K562 (cell line): ENCODE measurements at regions not wholly inside any gene's neighbourhood (a gene's known extent, or its start where the extent isn't known, plus 50 kb on each side); places are given as distances from the start of the nearest gene placed in this dataset.

Experiments used
- ELK1 ChIP-seq: sonication (generic); formaldehyde crosslinking; IDR thresholded peaks from 2 replicates; pipeline ENCODE4 v1.8.1; 2022; ENCODE audit warnings: missing genetic modification reagents
- FOXA1 ChIP-seq: fragments of 450-650 bp; IDR thresholded peaks from 2 replicates; pipeline ENCODE4 v1.6.1; 2016; ENCODE audit warnings: mild to moderate bottlenecking, borderline replicate concordance
- GTF2B ChIP-seq: IDR thresholded peaks from 2 replicates; pipeline ENCODE4 v1.6.1; 2011; ENCODE audit not compliant: insufficient read length; ENCODE audit errors: extremely low read depth
- MCM2 ChIP-seq: fragments of 450-650 bp; IDR thresholded peaks from 2 replicates; pipeline ENCODE4 v1.6.1; 2017; ENCODE audit warnings: low read depth, mild to moderate bottlenecking
- NR4A1 ChIP-seq, 2 experiments: fragments of 250-450 bp in 1 of 2; fragments of 450-650 bp in 1 of 2; sonication (Bioruptor Pico) in 1 of 2; IDR thresholded peaks; 2 replicates each; pipeline versions ENCODE4 v1.4.0 to v1.6.1; 2016 to 2020; ENCODE audit warnings: mild to moderate bottlenecking in 2 of 2, missing compliant biosample characterization in 1 of 2, missing genetic modification characterization in 1 of 2, moderate library complexity in 1 of 2
- RBM22 ChIP-seq: fragments of 200-400 bp; formaldehyde crosslinking; IDR thresholded peaks from 2 replicates; pipeline ENCODE4 v1.6.1; 2018; ENCODE audit warnings: low read length, low read depth; ENCODE audit not compliant: poor library complexity, severe bottlenecking
- SMAD3 ChIP-seq: fragments of 450-650 bp; formaldehyde crosslinking; conservative IDR thresholded peaks from 2 replicates; pipeline ENCODE4 v1.4.0; 2020; ENCODE audit warnings: mild to moderate bottlenecking
- SP2 ChIP-seq: IDR thresholded peaks from 2 replicates; pipeline ENCODE4 v1.6.1; 2011; ENCODE audit warnings: mild to moderate bottlenecking, low read depth, low read length, moderate library complexity; ENCODE audit not compliant: poor library complexity, severe bottlenecking; ENCODE audit errors: extremely low read depth
- ZKSCAN1 ChIP-seq: fragments of 150-350 bp; IDR thresholded peaks from 2 replicates; pipeline ENCODE4 v1.6.1; 2016; ENCODE audit warnings: low read depth, low read length
- ZNF165 ChIP-seq: fragments of 250-450 bp; sonication (Bioruptor Pico); IDR thresholded peaks from 2 replicates; pipeline ENCODE4 v1.4.0; 2020; ENCODE audit warnings: borderline replicate concordance
- ZNF668 ChIP-seq: fragments of 250-450 bp; sonication (Bioruptor Pico); IDR thresholded peaks from 2 replicates; pipeline ENCODE4 v1.8.0; 2022; ENCODE audit warnings: mild to moderate bottlenecking, inconsistent platforms
- ZNF77 ChIP-seq: fragments of 250-450 bp; sonication (Bioruptor Pico); IDR thresholded peaks from 2 replicates; pipeline ENCODE4 v1.5.0; 2020
- TF ChIP-seq, protein P1 (sequence below): fragments of 450-650 bp; IDR thresholded peaks from 2 replicates; pipeline ENCODE4 v1.6.1; 2016; ENCODE audit warnings: borderline replicate concordance
- TF ChIP-seq, protein P2 (sequence below), 2 experiments: fragments of 450-650 bp; IDR thresholded peaks; 2 replicates each; pipeline ENCODE4 v1.6.1; 2016; ENCODE audit warnings: mild to moderate bottlenecking in 2 of 2, borderline replicate concordance in 1 of 2, low read depth in 1 of 2, moderate library complexity in 1 of 2

GRCh38 chr7:138352570-138353461 lies 107.2 kb upstream of the TRIM24 start (continued):
- no peak for TF ChIP-seq ZNF165 (CRISPR knock-in tag)
- no peak for TF ChIP-seq FOXA1
- TF ChIP-seq, protein P1, sequence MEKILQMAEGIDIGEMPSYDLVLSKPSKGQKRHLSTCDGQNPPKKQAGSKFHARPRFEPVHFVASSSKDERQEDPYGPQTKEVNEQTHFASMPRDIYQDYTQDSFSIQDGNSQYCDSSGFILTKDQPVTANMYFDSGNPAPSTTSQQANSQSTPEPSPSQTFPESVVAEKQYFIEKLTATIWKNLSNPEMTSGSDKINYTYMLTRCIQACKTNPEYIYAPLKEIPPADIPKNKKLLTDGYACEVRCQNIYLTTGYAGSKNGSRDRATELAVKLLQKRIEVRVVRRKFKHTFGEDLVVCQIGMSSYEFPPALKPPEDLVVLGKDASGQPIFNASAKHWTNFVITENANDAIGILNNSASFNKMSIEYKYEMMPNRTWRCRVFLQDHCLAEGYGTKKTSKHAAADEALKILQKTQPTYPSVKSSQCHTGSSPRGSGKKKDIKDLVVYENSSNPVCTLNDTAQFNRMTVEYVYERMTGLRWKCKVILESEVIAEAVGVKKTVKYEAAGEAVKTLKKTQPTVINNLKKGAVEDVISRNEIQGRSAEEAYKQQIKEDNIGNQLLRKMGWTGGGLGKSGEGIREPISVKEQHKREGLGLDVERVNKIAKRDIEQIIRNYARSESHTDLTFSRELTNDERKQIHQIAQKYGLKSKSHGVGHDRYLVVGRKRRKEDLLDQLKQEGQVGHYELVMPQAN: no peak
- no peak for TF ChIP-seq SP2
- no peak for TF ChIP-seq RBM22
- TF ChIP-seq, protein P2, sequence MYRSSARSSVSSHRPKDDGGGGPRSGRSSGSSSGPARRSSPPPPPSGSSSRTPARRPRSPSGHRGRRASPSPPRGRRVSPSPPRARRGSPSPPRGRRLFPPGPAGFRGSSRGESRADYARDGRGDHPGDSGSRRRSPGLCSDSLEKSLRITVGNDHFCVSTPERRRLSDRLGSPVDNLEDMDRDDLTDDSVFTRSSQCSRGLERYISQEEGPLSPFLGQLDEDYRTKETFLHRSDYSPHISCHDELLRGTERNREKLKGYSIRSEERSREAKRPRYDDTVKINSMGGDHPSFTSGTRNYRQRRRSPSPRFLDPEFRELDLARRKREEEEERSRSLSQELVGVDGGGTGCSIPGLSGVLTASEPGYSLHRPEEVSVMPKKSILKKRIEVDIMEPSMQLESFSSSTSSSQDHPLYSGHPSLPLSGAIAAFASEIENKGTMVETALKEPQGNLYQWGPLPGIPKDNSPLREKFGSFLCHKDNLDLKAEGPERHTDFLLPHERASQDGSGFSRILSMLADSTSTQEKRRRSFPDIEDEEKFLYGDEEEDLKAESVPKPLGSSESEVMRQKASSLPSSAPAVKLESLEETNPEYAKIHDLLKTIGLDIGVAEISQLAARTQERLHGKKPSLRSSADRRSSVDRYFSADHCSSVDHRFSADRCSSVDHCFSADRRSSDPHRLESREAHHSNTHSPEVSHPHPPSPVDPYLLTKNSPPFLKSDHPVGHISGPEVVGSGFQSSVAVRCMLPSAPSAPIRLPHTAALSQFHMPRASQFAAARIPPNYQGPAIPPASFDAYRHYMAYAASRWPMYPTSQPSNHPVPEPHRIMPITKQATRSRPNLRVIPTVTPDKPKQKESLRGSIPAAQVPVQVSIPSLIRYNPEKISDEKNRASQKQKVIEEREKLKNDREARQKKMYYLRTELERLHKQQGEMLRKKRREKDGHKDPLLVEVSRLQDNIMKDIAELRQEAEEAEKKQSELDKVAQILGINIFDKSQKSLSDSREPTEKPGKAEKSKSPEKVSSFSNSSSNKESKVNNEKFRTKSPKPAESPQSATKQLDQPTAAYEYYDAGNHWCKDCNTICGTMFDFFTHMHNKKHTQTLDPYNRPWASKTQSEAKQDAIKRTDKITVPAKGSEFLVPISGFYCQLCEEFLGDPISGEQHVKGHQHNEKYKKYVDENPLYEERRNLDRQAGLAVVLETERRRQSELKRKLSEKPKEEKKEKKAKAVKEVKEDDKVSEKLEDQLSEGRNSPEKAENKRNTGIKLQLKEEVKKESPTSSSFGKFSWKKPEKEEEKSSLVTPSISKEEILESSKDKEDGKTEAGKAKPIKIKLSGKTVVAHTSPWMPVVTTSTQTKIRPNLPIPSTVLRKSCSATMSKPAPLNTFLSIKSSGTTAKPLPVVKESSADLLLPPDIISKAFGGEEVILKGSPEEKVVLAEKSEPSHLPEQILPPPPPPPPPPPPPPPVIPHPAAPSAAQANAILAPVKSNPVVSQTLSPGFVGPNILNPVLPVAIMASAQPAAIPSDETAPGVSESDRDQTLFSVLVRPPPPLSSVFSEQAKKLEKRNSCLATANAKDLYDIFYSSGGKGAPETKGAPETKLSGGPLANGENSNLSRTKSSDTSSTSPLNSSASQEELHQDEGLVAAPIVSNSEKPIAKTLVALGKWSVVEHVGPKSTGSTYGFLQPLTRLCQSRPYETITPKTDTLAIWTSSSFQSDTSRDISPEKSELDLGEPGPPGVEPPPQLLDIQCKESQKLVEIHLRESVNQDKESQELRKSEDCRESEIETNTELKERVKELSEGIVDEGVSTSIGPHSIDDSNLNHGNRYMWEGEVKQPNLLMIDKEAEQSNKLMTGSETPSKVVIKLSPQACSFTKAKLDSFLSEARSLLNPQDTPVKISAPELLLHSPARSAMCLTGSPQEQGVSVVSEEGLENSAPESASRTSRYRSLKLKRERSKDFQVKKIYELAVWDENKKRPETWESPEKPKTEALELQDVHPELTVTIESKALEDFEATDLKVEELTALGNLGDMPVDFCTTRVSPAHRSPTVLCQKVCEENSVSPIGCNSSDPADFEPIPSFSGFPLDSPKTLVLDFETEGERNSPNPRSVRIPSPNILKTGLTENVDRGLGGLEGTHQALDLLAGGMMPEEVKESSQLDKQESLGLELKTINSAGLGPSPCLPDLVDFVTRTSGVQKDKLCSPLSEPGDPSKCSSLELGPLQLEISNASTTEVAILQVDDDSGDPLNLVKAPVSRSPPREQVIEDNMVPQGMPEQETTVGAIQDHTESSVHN (IDR thresholded peaks at IDR 0.05; ENCODE audit: borderline replicate concordance in 1 of 2, low read depth in 1 of 2): peak in 1 of 2 experiments; percentile 91; a peak in 2 of 4 replicates
- TF ChIP-seq GTF2B: no peak
- TF ChIP-seq SMAD3 (CRISPR knock-in tag): peak; percentile 55; the same call in 1 of the 2 replicates
- TF ChIP-seq NR4A1 (CRISPR knock-in tag; IDR thresholded peaks at IDR 0.05): no peak
- peak; percentile 79 for TF ChIP-seq NR4A1 (tag; IDR thresholded peaks at IDR 0.05)
- TF ChIP-seq ZNF668 (CRISPR knock-in tag): no peak
- TF ChIP-seq MCM2: no peak
- no peak for TF ChIP-seq ELK1
- no peak for TF ChIP-seq ZNF77 (CRISPR knock-in tag)
- TF ChIP-seq ZKSCAN1: 0 out of 2 replicates have a peak, but pooled peaks have one; percentile 69
